GM21619 (cell line): ENCODE measurements at regions not wholly inside any gene's neighbourhood (a gene's known extent, or its start where the extent isn't known, plus 50 kb on each side); places are given as distances from the start of the nearest gene placed in this dataset.
A peak's percentile ranks its signal among the peaks of the same experiment; 100 is the strongest.
"Not testable (repeated sequence)": the region's sequence is repeated elsewhere in the genome, so short reads cannot be mapped to it uniquely, and the experiment has no call there.

Source experiments
- ATAC-seq: cut with Tn5 transposase; IDR thresholded peaks from one replicate; pipeline ENCODE4 v1.9.1; 2021; ENCODE audit not compliant: unreplicated experiment

DNA sequence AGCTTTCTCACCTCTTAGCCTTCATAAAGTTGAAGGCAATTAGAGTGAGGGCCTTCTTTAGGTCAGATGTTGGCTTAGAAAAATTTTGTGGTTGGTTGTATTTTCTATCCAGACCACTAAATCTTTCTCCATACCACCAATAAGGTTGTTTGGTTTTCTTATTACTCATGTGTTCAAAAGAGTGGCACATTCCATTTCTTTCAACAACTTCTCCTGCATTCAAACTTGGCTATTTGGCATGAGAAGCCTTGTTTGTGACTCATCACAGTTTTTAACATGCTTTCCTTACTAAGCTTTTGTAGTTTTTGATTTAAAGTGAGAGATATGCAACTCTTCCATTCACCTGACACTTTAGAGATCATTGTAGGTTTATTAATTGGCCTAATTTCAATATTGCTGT is 949.6 kb downstream of the TBC1D32 start:
- ATAC-seq = no peak

DNA sequence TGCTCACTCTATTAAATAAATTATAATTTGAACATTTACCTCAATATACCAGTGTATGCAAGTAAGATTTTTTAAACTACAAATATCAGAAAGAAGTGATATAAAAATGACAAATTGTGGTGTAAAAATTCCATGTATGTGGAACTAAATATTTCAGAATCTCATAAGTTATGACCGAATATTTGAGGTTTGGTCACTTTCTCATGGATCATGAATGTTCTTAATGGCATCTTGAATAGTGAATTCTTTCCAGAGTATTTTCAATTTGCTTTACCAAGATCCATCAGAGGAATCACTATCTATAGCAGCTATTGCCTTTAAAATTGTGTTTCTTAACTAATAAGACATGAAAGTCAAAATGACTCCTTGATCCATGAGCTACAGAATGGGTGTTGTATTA is 950.6 kb downstream of the TBC1D32 start:
- ATAC-seq = no peak

DNA sequence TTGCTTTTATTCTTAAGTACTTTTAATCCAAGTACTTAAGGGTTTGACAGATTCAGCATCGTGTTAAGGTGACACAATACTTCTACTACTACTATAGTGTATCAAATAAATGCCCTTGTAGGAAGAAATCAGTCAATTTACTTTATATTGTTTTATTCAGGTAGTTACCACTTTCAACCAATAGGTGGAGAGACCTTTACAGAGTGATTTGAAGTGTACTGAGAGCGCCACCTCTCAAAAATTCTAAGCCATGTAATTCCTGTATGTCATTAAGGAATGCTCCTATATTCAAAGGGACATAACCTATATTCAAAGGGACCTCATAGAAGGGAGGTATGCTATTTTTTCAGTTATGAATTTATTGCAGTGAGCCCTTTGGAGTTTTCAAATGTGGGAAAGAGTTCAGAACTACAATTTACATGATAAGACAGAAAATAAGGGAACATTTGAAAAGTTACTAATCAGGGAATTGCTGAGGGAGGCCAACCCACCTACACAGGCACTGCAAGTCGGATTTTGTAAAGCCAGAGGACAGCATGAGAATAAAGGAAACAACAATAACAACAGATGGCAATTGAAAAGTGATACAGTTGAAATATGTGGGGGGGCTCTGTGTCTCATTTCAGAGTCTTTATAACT is 955.6 kb downstream of the TBC1D32 start:
- ATAC-seq = peak; percentile 91

DNA sequence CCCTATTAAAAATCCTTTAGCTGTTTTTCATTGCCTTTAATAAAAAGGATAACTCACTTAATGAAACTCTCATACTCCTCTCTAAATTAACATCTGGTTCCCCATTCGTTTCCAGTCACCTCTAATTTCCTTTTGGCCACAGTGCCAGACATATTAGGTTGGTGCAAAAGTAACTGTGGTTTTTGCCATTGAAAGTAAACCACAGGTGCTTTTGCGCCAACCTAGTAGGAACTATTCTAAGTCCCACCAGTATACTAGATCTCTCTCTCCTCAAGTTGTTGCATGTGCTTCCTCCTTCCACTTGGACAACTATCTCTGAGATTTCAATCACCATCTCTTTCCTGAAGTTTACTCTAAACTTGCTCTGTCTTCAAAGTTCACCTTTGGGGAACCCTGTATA is 961.1 kb downstream of the TBC1D32 start:
- no peak for ATAC-seq

DNA sequence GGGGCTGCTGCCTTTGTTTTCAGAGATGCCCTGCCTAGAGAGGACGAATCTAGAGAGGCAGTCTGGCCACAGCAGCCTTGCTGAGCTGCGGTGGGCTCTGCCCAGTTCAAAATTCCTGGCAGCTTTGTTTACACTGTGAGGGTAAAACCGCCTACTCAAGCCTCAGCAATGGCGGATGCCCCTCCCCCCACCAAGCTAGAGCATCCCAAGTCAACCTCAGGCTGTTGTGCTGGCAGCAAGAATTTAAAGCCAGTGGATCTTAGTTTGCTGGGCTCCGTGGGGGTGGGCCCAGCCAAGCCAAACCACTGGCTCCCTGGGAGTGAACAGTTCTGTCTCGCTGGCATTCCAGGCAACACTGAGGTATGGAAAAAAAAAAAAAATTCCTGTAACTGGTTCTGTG is 970.9 kb downstream of the TBC1D32 start:
- ATAC-seq = no peak

DNA sequence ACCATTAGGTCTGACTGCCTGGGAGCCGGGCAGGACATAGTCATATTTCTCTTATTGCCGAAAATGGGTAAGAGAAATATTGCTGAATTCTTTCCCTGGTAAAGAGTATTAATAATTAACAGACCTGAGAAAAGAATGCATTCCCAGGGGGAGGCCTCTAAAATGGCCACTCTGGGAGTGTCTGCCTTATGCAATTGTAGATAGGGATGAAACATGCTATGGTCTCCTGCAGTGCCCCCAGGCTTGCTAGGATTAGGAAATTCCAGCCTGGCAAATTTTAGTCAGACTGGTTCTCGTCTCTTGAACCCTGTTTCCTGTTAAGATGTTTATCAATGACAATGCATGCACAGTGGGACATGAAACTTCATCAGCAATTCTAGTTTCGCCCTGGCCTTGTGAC is 975.7 kb downstream of the TBC1D32 start:
- ATAC-seq = not testable (repeated sequence)

DNA sequence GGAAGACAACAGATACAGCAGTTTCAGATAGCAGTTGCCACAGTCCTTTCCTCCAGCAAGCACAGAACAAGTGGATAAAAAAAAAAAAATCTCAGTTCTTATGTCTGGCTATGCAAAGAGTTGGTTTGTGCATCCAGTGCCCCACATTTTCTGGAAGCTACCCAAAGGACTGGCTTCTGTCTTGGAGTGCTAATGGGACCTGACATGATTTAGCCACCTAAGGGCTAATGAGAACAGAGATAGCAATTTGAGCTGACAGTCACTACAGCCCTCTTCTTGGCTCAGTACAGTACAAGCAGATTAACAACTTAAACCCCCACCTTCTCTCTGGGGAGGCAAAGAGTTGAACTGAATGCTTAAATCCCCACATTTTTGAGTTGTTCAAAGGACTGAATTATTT is 976.8 kb downstream of the TBC1D32 start:
- ATAC-seq = no peak

DNA sequence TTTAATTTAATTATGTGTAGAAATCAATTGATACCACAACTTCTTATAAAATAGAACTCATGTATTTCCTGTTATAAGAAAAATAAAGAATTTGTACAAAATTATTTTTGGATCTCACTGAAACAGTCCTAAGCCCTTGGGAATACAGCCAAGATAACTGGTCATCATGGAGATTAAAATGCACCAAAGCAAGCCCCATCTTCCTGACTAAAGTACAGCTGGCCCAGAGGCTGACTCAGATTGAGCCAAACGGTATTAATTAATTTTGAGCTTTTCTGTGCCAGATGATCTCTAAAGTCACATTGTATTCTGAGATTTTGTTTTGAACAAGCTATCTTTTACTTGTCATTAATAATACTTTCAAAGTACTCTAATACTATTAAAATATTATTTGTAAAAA is 978.5 kb downstream of the TBC1D32 start:
- ATAC-seq = no peak

DNA sequence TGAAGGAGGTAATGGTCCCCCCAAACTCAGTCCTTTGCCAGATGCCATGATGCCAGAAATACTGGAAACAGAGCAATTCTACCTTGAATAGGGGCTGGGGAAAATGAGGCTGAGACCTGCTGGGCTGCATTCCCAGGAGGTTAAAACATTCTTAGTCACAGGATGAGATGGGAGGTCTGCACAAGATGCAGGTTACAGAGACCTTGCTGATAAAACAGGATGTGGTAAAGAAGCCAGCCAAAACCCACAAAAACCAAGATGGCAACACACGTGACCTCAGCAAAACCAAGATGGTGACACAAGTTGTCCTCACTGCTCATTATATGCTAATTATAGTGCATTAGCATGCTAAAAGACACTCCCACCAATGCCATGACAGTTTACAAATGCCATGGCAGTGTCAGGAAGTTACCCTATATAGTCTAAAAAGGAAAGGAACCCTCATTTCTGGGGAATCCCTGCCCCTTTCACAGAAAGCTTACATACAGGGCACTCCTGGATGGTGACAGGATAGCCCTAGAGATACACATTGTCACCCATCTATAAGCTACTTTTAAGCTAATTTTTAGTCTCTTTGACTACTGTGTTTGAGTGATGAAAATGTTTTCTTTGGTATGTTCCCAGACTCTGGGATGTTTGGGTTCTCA is 979.7 kb downstream of the TBC1D32 start:
- ATAC-seq = peak; percentile 74

DNA sequence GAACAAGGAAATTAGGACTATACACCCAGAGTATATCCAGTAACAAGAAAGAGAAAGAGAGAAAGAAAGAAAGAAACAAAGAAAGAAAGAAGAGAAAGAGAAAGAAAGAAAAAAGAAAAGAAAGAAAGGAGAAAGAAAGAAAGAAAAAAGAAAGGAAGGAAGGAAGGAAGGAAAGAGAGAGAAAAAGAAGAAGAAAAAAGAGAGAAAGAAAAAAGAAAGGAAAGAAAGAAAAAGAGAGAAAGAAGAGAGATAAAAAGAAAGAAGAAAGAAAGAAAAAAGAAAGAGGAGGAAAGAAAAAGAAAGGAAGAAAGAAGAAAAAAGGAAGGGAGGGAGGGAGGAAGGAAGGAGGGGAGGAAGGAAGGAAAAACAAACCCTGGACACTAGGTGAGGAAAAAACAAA is 981.8 kb downstream of the TBC1D32 start:
- ATAC-seq = no peak

DNA sequence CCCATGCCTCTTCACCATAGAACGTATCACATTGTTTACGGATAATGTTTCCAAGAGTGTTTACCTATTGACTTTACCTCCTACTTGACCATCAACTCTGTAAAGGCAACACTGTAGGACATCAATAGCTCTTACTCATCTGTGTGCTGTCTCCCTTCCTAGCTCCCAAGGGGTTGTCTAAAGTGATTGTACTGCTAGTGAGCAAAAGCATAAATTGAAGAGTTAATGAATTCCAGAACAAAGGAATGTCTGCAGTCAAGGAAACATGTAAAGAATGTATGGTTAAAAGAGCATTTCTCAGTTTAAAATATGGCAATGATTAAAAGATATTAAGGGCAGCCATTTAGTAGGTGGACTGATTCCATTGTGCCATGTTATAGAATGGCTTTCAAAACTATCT is 985.4 kb downstream of the TBC1D32 start:
- ATAC-seq = no peak

DNA sequence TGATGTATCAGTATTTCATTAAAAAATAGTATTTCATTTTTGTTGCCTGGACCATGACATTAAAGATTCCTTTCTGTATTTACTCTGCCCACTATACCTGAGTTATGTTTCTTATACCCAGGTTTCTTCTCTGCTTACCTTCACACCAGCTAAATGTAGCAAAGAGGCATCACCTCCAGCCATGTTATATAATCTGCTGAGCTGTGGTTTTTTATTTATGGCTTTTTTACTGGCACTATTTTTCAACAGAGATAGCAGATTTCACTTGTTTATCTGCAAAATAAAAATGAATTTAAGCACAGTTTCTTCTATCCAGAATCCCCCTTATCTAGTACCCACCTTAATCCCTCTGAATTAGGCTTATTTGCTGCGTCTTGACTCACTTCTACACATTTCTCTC is 979.0 kb upstream of the MAN1A1 start:
- no peak for ATAC-seq

DNA sequence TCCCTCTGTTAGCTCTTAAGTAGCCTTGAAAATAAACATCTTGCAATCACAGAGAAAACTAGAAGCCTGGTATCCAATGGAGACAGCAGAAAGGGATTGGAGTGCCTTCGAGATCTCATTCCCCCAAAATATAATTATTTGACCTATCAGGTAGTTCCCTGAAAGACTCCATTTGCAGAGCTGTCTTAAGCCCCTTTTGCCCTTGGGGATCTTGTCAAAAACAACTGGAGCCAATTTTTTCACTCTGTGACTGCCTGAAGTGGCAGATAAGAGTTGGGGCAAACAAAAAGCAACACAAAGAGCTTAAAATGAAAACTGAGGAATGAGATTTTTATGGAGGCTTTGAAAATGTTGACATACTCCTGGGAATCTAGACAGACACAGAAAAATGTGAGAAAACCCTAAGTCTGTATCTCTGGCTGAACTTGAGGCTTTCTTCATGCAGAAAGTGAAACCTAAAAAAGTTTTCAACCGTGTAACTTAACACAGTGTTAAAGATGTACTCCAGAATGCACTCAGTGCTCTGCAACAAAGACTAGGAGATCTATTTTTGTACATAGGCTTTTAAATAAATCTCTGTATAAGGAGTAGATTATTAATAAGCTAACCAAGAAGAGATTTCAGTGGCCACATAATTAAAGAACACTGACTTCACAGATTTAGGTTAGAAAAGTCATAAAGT is 971.1 kb upstream of the MAN1A1 start:
- ATAC-seq = peak; percentile 80

DNA sequence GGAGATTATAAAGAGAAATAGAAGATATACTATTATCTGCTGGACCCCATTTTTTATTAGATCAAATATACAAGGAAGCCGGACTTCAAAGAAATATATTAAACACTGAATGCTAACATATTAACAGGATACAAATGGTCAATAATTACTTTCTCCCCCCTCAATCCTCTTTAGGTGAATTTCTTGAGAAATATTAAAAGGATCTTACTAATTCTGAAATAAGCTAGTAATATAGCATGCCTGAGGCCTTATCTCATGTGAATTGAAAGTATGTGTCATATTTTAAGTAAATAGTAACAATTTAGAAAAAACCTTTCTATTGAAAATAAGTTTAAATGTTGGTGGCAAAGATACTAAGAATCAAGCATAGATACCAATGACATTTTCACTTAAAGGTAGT is 954.7 kb upstream of the MAN1A1 start:
- peak; percentile 54 for ATAC-seq

DNA sequence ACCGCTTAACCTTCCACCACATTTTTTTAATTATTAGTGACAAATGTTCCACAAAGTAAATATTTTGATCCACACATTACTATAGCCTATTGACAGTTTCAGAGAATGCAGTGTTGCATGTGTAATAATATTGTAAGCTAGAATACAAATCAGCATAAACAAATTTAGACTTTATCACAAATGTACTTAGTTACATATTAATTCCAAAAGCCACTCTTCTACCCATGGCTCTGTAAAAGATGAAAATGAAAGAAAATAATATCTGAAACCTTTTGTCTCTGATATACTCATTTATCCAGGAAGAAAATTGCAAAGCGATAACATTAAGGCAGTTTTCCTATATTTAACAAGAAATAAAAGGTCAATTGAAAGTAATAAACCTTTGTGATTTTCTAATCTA is 954.0 kb upstream of the MAN1A1 start:
- ATAC-seq = peak; percentile 55

DNA sequence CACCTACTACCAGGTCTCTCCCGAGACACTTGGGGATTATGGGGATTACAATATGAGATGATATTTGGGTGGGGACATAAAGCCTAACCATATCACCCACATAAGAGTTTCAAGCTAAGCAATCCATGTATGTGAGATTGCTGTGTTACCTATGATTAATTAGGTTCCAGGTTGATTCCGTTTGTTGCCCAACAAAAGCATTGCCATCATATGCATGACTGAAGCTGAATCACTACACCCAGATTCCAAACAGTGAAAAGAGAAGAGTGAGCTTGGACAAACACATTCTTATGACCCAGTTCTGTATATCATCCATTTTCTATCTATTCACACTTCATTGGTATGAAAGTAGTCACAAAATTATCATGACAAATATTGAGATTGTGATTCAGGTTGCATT is 952.5 kb upstream of the MAN1A1 start:
- no peak for ATAC-seq

DNA sequence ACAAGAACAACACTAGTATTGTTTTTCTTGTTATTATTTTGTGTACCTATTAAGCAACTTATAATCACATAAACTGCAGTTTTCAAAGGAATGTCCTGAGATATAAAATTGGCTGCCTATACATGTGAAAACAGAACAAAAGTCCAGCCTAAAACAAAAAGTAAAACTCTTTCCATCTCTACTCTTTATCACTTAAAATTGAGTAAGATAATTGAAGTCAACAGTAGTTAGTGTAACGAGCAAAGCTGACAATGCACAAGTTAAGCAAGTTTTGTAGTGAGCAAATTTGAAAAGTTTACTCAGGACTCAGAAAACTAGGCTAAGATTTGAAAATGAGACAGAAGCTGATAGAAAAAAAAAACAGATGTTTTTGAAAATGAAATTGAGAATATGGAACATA is 941.4 kb upstream of the MAN1A1 start:
- no peak for ATAC-seq

DNA sequence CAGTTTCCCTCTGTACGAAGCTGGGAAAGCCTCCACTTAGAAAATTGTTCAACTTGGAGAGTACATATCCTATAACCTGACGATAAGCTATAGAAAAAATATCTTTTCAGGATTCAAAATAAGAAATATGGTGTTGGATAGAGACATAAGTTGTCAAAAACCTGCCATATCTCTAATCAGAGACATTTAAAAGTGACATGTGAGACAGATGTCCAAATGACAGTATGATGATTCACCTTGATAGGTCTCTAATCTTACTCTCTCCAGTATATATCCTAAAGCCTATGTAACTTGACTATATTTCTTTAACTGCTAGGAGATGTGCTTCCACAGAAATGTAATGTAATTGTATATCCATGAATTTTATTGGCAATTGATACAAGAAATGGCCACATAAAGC is 932.4 kb upstream of the MAN1A1 start:
- ATAC-seq = no peak

DNA sequence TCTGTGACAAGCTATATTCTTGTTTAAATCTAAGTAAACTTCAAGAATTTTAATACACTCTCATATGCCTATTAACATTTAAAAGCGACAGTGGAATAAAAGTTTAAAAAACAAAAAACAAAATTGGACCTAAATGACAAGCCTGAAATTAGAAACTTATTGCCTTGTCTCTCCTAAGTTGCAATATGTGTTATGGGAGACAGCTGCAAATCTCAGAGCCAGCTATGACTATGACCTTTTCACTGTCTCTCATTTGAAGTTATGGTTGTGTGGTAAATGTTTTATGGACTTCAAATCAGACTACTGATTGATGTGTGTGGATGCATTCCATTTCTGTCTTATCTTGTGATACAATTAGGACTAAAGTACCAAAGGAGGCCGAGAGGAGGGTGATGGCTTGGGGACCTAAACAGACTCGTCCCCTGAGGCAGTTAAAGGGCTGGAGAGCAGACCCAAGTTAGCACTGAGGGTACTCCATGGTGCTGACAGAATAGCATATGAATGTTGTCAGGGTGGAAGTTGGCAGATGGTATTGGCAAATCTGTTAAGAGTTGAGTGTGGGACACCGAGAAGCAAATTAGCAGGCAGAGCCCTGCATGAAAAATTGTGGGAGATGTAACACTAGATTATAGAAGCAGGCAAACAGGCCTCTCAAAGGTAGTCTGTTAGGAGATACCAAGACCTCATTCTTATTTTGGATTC is 930.1 kb upstream of the MAN1A1 start:
- ATAC-seq = no peak

DNA sequence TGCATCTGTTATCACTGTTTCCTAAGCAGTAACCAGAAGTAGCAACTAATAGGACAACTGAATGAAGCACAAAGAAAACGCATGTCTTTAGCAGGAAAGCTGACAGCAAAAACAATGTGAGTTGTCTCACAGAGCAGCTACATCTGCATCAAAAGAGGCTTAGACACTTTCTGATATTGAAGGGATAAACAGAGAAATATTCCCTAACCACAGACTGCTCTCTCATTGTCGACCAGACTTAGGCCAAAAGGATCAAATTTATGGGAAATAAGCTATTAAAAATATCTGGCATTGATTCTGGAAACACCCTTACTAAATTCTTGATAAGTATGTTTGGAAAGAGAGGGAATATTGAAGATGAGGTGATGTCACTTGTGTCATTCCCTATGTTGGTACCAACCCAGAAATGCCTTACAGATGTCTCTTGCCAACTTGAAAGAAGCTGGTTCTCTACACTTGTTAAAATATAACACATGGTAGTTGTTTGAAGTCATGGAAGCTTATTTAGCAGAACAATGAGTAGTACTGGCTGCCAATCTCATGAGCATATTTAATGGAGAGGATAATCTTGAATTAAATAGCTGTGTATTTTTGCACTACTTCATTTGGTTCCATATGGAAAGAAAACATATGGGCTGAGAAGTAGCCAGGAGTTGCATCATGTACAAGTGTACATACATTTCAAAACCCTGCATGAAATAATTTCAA is 929.3 kb upstream of the MAN1A1 start:
- ATAC-seq = no peak

DNA sequence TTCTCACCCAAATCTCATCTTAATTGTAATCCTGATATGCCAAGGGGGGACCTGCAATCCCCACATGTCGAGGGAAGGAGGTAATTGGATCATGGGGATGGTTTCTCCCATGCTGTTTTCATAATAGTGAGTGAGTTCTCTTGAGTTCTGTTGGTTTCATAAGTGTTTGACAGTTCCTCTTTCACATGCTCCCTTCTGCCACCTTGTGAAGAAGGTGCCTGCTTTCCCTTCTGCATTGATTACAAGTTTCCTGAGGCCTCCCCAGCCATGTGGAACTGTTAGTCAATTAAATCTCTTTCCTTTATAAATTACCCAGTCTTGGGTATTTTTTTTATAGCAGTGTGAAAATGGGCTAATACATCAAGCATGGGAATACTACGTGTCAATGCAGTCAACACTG is 925.0 kb upstream of the MAN1A1 start:
- peak; percentile 69 for ATAC-seq
